Activated B cell treated with CpG ODN at 0.5 μM for 24 hours (primary cell): ENCODE measurements at regions not wholly inside any gene's neighbourhood (a gene's known extent, or its start where the extent isn't known, plus 50 kb on each side); places are given as distances from the start of the nearest gene placed in this dataset.

ENCODE experiments used
- ATAC-seq: fragments of 200-7000 bp; cut with Tn5 transposase; one replicate; pipeline ENCODE4 v1.10.0; 2021; ENCODE audit warnings: low read depth, mild to moderate bottlenecking, moderate library complexity
- CTCF ChIA-PET: fragments of 350-600 bp; sonication (Branson Sonifier 250); formaldehyde crosslinking; loops from one replicate; lab custom pipeline; 2021; ENCODE audit warnings: antibody characterized with exemption; lab: Charles Lee
- POLR2A ChIA-PET: fragments of 350-600 bp; sonication (Branson Sonifier 250); formaldehyde crosslinking; loops from one replicate; lab custom pipeline; 2021; ENCODE audit warnings: antibody characterized with exemption; lab: Charles Lee
- DNase-seq: peaks from one replicate; pipeline ENCODE4 v3.0.0; 2022
- H3K27ac Mint-ChIP-seq: one replicate; pipeline ENCODE4 v1.8.0; 2020; ENCODE audit warnings: mixed read lengths
- H3K27me3 Mint-ChIP-seq: one replicate; pipeline ENCODE4 v1.8.0; 2021; ENCODE audit warnings: mixed read lengths
- H3K36me3 Mint-ChIP-seq: one replicate; pipeline ENCODE4 v1.8.0; 2021; ENCODE audit warnings: low read depth, mixed read lengths
- H3K4me1 Mint-ChIP-seq: one replicate; pipeline ENCODE4 v1.8.0; 2021; ENCODE audit warnings: mixed read lengths
- H3K4me3 Mint-ChIP-seq: one replicate; pipeline ENCODE4 v1.8.0; 2020; ENCODE audit warnings: mild to moderate bottlenecking, mixed read lengths
- H3K9me3 Mint-ChIP-seq: one replicate; pipeline ENCODE4 v1.8.0; 2020; ENCODE audit warnings: mixed read lengths
- CTCF ChIP-seq: fragments of 200-600 bp; IDR thresholded peaks from one replicate; pipeline ENCODE4 v1.8.0; 2022; ENCODE audit warnings: antibody characterized with exemption, mild to moderate bottlenecking
- intact Hi-C: fragments of 100-400 bp; cut with micrococcal nuclease; formaldehyde crosslinking; loops from one replicate; pipeline ENCODE4 v1.15.1; 2024

- TF ChIP-seq CTCF: no peak
- H3K4me3 Mint-ChIP-seq: no peak overlapping the region
- ChIA-PET CTCF (no interaction called here), POLR2A (no interaction called here)
- ATAC-seq (no peak), DNase-seq (no peak)
- intact Hi-C loops: no loop called here
- no peaks in the 10 kb centered on the region for H3K27me3 Mint-ChIP-seq
- no peak overlapping the region for H3K27ac Mint-ChIP-seq
- no peaks in the 10 kb centered on the region for H3K4me1 Mint-ChIP-seq
- no peaks in the 10 kb centered on the region for H3K36me3 Mint-ChIP-seq
- no peaks in the 10 kb centered on the region for H3K9me3 Mint-ChIP-seq
Measured at GRCh38 chr21:16315223-16315622, 585.4 kb downstream of the USP25 start.

- Mint-ChIP-seq H3K36me3 (no peaks in the 10 kb centered on the region), H3K27ac (no peak overlapping the region), H3K9me3 (no peaks in the 10 kb centered on the region), H3K27me3 (no peaks in the 10 kb centered on the region), H3K4me1 (no peaks in the 10 kb centered on the region), H3K4me3 (no peak overlapping the region)
- intact Hi-C loops: no loop called here
- no peak for TF ChIP-seq CTCF
- ChIA-PET POLR2A (no interaction called here), CTCF (interaction anchor here (1.9 kb wide), 1 partner anchor 11 kb away, joined by 6 read pairs; no protein-coding TSS in a partner anchor)
- no peak for ATAC-seq
- no peak for DNase-seq
Measured at GRCh38 chr21:16318651-16319300, 589.0 kb downstream of the USP25 start.

- Mint-ChIP-seq H3K4me3 (no peak overlapping the region), H3K27me3 (no peaks in the 10 kb centered on the region), H3K36me3 (no peaks in the 10 kb centered on the region), H3K27ac (no peak overlapping the region), H3K4me1 (no peaks in the 10 kb centered on the region), H3K9me3 (no peaks in the 10 kb centered on the region)
- TF ChIP-seq CTCF: no peak
- ChIA-PET CTCF (no interaction called here), POLR2A (no interaction called here)
- intact Hi-C loops: no loop called here
- DNase-seq: no peak
- ATAC-seq: no peak
Measured at GRCh38 chr21:16320110-16320509, 590.3 kb downstream of the USP25 start.

GRCh38 chr21:16322454-16322853, 592.7 kb downstream of the USP25 start:
- no peak for TF ChIP-seq CTCF
- Mint-ChIP-seq H3K9me3 (no peaks in the 10 kb centered on the region), H3K4me3 (no peak overlapping the region), H3K4me1 (no peaks in the 10 kb centered on the region), H3K36me3 (no peaks in the 10 kb centered on the region), H3K27ac (no peak overlapping the region), H3K27me3 (no peaks in the 10 kb centered on the region)
- intact Hi-C loops: no loop called here
- no peak for DNase-seq
- ChIA-PET POLR2A (no interaction called here), CTCF (no interaction called here)
- no peak for ATAC-seq

GRCh38 chr21:16323596-16323995, 593.8 kb downstream of the USP25 start:
- H3K9me3 Mint-ChIP-seq: no peaks in the 10 kb centered on the region
- intact Hi-C loops: no loop called here
- TF ChIP-seq CTCF: no peak

More at GRCh38 chr21:16323596-16323995, 593.8 kb downstream of the USP25 start:
- ChIA-PET CTCF (no interaction called here), POLR2A (no interaction called here)
- H3K4me1 Mint-ChIP-seq: no peaks in the 10 kb centered on the region
- no peaks in the 10 kb centered on the region for H3K27me3 Mint-ChIP-seq
- H3K4me3 Mint-ChIP-seq: no peak overlapping the region
- no peak overlapping the region for H3K27ac Mint-ChIP-seq
- ATAC-seq: no peak
- DNase-seq: no peak
- H3K36me3 Mint-ChIP-seq: no peaks in the 10 kb centered on the region
